GM23338 (cell line): ENCODE measurements at regions not wholly inside any gene's neighbourhood (a gene's known extent, or its start where the extent isn't known, plus 50 kb on each side); places are given as distances from the start of the nearest gene placed in this dataset.

Experiments
- ATAC-seq: fragments of 200-7000 bp; cut with Tn5 transposase; 3 replicates; pipeline ENCODE4 v1.9.1; 2020
- DNase-seq: peaks from one replicate; pipeline ENCODE4 v3.0.0-alpha.2; 2015; ENCODE audit warnings: low spot score
- H2AFZ ChIP-seq: fragments of 200-600 bp; sonication (generic); 2 replicates; pipeline ENCODE4 v1.8.0; 2016; ENCODE audit warnings: antibody characterized with exemption, mild to moderate bottlenecking, moderate library complexity
- H3F3A ChIP-seq: fragments of 200-600 bp; sonication (generic); replicated peaks from 2 replicates; pipeline ENCODE4 v1.8.0; 2017; ENCODE audit warnings: antibody characterized with exemption, mixed run types, low read depth
- H3K27ac ChIP-seq: fragments of 200-600 bp; sonication (generic); 2 replicates; pipeline ENCODE4 v1.6.1; 2016; ENCODE audit warnings: low read depth
- H3K27me3 ChIP-seq: fragments of 200-600 bp; sonication (generic); 2 replicates; pipeline ENCODE4 v1.8.0; 2016; ENCODE audit warnings: mild to moderate bottlenecking, mixed run types, moderate library complexity; ENCODE audit not compliant: insufficient read depth
- H3K36me3 ChIP-seq: fragments of 200-600 bp; sonication (generic); 2 replicates; pipeline ENCODE4 v1.8.0; 2016; ENCODE audit warnings: mild to moderate bottlenecking; ENCODE audit not compliant: insufficient read depth
- H3K4me1 ChIP-seq: fragments of 200-600 bp; sonication (generic); 2 replicates; pipeline ENCODE4 v1.8.0; 2016; ENCODE audit warnings: mild to moderate bottlenecking, moderate library complexity; ENCODE audit not compliant: insufficient read depth
- H3K4me2 ChIP-seq: fragments of 200-600 bp; sonication (generic); 2 replicates; pipeline ENCODE4 v1.7.1; 2017; ENCODE audit warnings: mixed run types
- H3K4me3 ChIP-seq: fragments of 200-600 bp; sonication (generic); 2 replicates; pipeline ENCODE4 v1.6.1; 2016; ENCODE audit warnings: mixed run types
- H3K79me2 ChIP-seq: fragments of 200-600 bp; sonication (generic); replicated peaks from 2 replicates; pipeline ENCODE4 v1.8.0; 2017; ENCODE audit warnings: mild to moderate bottlenecking; ENCODE audit not compliant: insufficient read depth
- H3K9me2 ChIP-seq: fragments of 200-600 bp; sonication (generic); 2 replicates; pipeline ENCODE4 v1.8.0; 2017; ENCODE audit not compliant: insufficient read depth
- H4K20me1 ChIP-seq: fragments of 200-600 bp; sonication (generic); replicated peaks from 2 replicates; pipeline ENCODE4 v1.8.0; 2017; ENCODE audit warnings: mild to moderate bottlenecking; ENCODE audit not compliant: insufficient read depth
- H3K27ac Mint-ChIP-seq: 2 replicates; pipeline ENCODE4 v1.8.0; 2020; ENCODE audit warnings: inconsistent platforms, mild to moderate bottlenecking, moderate library complexity, mixed read lengths
- H3K27me3 Mint-ChIP-seq: 3 replicates; pipeline ENCODE4 v1.8.0; 2022; ENCODE audit warnings: low read depth, mild to moderate bottlenecking, moderate library complexity, mixed read lengths, inconsistent platforms; ENCODE audit not compliant: insufficient read depth, poor library complexity
- H3K36me3 Mint-ChIP-seq: 3 replicates; pipeline ENCODE4 v1.8.0; 2021; ENCODE audit warnings: low read depth, mild to moderate bottlenecking, inconsistent platforms, moderate library complexity, mixed read lengths
- H3K4me1 Mint-ChIP-seq: 3 replicates; pipeline ENCODE4 v1.8.0; 2020; ENCODE audit warnings: mild to moderate bottlenecking, inconsistent platforms, mixed read lengths
- H3K4me3 Mint-ChIP-seq: 3 replicates; pipeline ENCODE4 v1.8.0; 2021; ENCODE audit warnings: moderate library complexity, mild to moderate bottlenecking, inconsistent platforms, mixed read lengths
- H3K9me3 Mint-ChIP-seq: 3 replicates; pipeline ENCODE4 v1.8.0; 2020; ENCODE audit warnings: moderate library complexity, mild to moderate bottlenecking, inconsistent platforms, mixed read lengths
- CTCF ChIP-seq, 2 experiments: fragments of 200-600 bp in 1 of 2; sonication (generic) in 1 of 2; conservative IDR thresholded peaks; 2 replicates each; pipeline versions ENCODE4 v1.5.1 to v1.6.1; 2016 to 2017; ENCODE audit warnings: antibody characterized with exemption in 2 of 2, low read depth in 2 of 2, mild to moderate bottlenecking in 2 of 2, moderate library complexity in 1 of 2
- EZH2 ChIP-seq: fragments of 200-600 bp; sonication (generic); IDR thresholded peaks from one replicate; pipeline ENCODE4 v1.8.0; 2017; ENCODE audit warnings: antibody characterized with exemption, mild to moderate bottlenecking, low read depth; ENCODE audit not compliant: unreplicated experiment
- JUNB ChIP-seq: IDR thresholded peaks from one replicate; pipeline ENCODE4 v1.6.1; 2016; ENCODE audit warnings: antibody characterized with exemption; ENCODE audit not compliant: unreplicated experiment
- POLR2AphosphoS5 ChIP-seq: IDR thresholded peaks from 2 replicates; pipeline ENCODE4 v1.6.1; 2016; ENCODE audit warnings: antibody characterized with exemption, low read depth
- REST ChIP-seq: IDR thresholded peaks from one replicate; pipeline ENCODE4 v1.6.1; 2018; ENCODE audit warnings: antibody characterized with exemption; ENCODE audit not compliant: unreplicated experiment
- ZNF114 ChIP-seq: fragments of 250-450 bp; sonication (Bioruptor Pico); IDR thresholded peaks from 2 replicates; pipeline ENCODE4 v1.5.0; 2020; ENCODE audit warnings: mild to moderate bottlenecking, moderate library complexity
- ZNF331 ChIP-seq: fragments of 250-450 bp; sonication (Bioruptor Pico); IDR thresholded peaks from 2 replicates; pipeline ENCODE4 v1.5.0; 2020; ENCODE audit warnings: low read depth, mild to moderate bottlenecking, moderate library complexity
- ZNF462 ChIP-seq: fragments of 250-450 bp; sonication (Bioruptor Pico); IDR thresholded peaks from 2 replicates; pipeline ENCODE4 v1.5.0; 2020; ENCODE audit warnings: mild to moderate bottlenecking, moderate library complexity

- Mint-ChIP-seq H3K4me1 (peaks cover 12% of the 10 kb centered on the region), H3K27ac (no peak overlapping the region)
These were observed 102.9 kb upstream of the BMP2 start for GRCh38 chr20:6664574-6664973.

More at GRCh38 chr20:6664574-6664973, 102.9 kb upstream of the BMP2 start:
- Histone ChIP-seq H3K36me3 (no peaks in the 10 kb centered on the region), H3K27me3 (no peaks in the 10 kb centered on the region), H3K27ac (no peak overlapping the region), H3K4me3 (no peak overlapping the region), H2AFZ (no peak overlapping the region), H4K20me1 (no peaks in the 10 kb centered on the region), H3K4me1 (no peaks in the 10 kb centered on the region; the same call in 1 of the 2 replicates), H3K9me2 (no peaks in the 10 kb centered on the region; the same call in 1 of the 2 replicates), H3K79me2 (no peaks in the 10 kb centered on the region), H3F3A (no peaks in the 10 kb centered on the region), H3K4me2 (no peak overlapping the region)
- Mint-ChIP-seq H3K4me3 (no peak overlapping the region), H3K27me3 (no peaks in the 10 kb centered on the region), H3K9me3 (no peaks in the 10 kb centered on the region; the same call in 2 of the 3 replicates), H3K36me3 (no peaks in the 10 kb centered on the region)
- TF ChIP-seq JUNB = no peak
- TF ChIP-seq CTCF (conservative IDR thresholded peaks at IDR 0.05; ENCODE audit: low read depth in 2 of 2) = no peak
- TF ChIP-seq REST = no peak
- no peak for TF ChIP-seq EZH2
- TF ChIP-seq POLR2AphosphoS5 = no peak
- no peak for TF ChIP-seq ZNF331 (CRISPR knock-in tag)
- no peak for TF ChIP-seq ZNF462
- no peak for TF ChIP-seq ZNF114 (CRISPR knock-in tag)
- ATAC-seq (no peak), DNase-seq (no peak)
